HG02610 (cell line): ENCODE measurements at regions not wholly inside any gene's neighbourhood (a gene's known extent, or its start where the extent isn't known, plus 50 kb on each side); places are given as distances from the start of the nearest gene placed in this dataset.
"Not testable (repeated sequence)": the region's sequence is repeated elsewhere in the genome, so short reads cannot be mapped to it uniquely, and the experiment has no call there.

Source experiments
- ATAC-seq: cut with Tn5 transposase; IDR thresholded peaks from one replicate; pipeline ENCODE4 v1.9.1; 2021; ENCODE audit warnings: mild to moderate bottlenecking, moderate library complexity; ENCODE audit not compliant: unreplicated experiment

- no peak for ATAC-seq
These were observed 432.8 kb upstream of the SYT4 start for GRCh38 chr18:43710135-43710534.

GRCh38 chr18:43714343-43715010 lies 437.2 kb upstream of the SYT4 start:
- ATAC-seq = no peak

- ATAC-seq = no peak
These were observed 442.0 kb upstream of the SYT4 start for GRCh38 chr18:43719267-43719795.

DNA sequence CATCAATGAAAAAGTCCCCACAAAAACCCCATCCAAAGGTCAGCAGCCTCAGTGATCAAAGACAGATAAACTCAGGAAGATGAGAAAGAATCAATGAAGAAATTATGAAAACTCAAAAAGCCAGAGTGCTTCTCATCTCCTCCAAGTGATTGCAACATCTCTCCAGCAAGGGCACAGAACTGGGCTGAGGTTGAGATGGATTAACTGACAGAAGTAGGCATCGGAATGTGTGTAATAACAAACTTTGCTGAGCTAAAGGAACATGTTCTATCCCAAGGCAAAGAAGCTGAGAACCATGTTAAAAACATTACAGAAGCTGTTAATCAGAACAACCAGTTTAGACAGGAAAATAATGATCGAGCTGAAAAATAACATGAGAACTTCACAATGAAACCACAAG lies 442.8 kb upstream of the SYT4 start:
- no peak for ATAC-seq

DNA sequence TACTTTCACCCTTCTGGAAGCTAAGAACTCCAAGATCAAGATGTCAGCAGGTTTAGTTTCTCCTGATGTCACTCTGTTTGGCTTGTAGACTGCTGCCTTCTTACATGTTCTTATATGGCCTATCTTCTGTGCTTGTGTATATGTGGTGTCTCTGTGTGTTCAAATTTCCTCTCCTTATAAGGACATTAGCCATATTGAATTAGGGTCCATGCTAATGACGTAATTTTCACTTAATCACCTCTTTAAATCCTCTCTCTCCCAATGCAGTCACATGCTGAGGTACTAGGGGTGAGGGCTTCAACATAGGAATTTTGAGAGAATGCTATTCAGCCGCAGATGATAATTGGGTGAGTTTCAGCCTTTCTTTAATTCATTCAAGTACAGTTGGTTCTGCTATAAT lies 458.3 kb upstream of the SYT4 start:
- ATAC-seq = no peak

- ATAC-seq = no peak
These were observed 467.9 kb upstream of the SYT4 start for GRCh38 chr18:43744960-43745745.

DNA sequence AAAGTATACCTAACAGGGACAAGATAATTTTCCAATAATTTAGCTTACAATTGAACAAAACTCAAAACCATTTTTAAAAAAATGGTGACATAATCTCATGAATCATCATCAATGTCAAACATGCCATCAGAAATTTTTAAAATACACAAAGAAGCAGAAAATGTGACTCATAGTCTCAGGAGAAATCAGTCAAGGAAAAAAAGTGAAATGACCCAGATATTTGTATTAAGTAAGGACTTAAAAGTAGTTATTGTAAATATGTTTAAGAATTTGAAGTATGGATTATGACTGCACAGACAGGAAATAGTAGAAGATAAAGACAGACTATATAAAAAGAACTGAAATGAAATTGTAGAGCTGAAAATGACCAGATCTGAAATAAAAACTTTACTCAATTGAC lies 473.9 kb upstream of the SYT4 start:
- ATAC-seq = no peak

DNA sequence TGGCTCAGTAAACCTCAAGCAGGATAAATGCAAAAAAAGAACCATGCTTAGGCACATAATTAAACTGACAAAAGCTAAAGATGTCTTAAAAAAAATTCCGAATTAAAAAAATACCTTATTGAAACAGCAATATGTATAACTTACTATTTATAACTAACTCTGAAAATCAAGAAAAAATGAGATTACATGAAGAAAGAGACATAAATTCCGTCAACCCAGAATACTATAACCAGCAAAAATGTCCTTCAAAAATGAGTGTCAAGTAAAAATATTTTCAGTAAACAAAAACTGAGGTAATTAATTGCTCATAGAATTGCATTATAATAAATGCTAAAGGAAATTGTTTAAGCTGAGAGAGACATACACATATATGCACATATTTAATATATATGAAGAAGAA lies 474.5 kb upstream of the SYT4 start:
- ATAC-seq = no peak

GRCh38 chr18:43757273-43757672 lies 480.0 kb upstream of the SYT4 start:
- ATAC-seq = no peak

DNA sequence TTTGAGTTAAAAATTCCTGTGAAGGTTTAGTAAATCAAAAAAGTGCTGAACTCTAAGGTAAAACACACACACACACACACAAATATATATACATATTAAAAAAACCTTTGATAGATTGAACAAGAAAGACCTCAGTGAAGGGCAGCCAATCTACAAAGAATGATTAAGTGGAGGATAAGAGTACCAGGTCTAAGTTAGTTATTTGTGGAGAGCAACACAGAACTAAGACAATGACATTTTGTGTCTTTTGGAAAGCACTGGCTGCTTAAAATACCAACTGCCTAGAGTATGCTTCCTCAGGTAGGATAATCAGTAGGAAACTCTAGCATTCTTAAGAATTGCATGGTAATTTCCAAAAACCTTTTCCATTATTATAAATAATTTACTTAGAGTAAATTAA lies 481.4 kb upstream of the SYT4 start:
- no peak for ATAC-seq

DNA sequence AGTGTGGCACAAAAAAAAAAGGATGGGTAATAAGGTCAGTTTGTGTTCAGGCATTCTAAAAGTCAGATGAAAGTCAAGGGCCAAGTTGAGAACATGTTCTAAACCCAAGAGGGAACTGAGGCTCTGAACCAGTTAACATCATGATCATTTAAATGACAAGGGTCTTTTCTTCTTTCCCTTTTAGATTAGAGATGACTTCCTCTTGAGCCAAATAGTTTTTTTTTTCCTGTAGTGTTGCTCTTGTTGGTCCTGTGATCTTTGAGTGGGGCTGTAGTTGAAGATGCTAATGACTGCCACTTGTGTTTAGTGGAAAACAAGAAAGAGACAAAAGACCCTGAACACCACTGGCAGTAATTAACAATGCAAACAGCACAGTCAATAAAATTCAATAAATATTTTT lies 482.7 kb upstream of the SYT4 start:
- ATAC-seq = no peak

DNA sequence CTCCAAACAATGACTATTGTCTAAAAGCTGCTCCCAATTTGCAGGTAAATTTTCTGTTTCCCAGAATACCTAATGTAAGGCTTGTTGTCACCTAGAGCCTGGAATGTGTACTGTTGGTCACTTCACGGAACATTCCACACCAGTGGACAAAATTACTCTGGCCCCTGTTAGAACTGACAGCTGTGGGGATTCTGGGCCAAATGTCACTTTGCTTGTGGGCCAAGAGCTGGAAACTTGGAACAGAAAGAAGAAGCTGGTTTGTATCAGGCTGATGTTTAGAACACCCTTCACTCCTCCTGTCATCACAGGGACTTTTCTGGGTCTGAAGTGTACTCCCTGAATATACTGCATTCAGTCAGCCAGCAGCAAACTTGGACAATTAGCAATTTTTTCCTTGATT lies 495.6 kb upstream of the SYT4 start:
- ATAC-seq = no peak

- ATAC-seq = no peak
These were observed 497.2 kb upstream of the SYT4 start for GRCh38 chr18:43774497-43774896.

- no peak for ATAC-seq
These were observed 498.3 kb upstream of the SYT4 start for GRCh38 chr18:43775591-43775990.

DNA sequence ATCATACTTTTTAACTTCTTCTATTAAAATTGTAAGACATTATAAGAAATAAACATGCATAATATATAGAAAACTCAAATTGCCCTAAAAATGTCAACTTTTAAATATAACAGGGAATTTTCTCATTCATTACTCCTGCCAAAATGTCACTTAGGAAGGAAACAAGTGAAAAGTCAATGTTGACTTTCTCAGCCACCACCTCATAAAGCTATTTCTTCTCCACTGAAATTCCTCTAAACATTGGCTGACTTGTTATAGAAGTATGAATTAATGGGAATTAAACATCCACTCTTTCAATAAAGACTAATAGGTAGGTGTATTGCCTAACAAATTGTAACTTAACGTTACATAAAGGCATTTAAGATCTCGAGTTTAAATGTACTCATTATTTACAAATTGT lies 499.7 kb upstream of the SYT4 start:
- no peak for ATAC-seq

GRCh38 chr18:43777636-43778304 lies 500.5 kb upstream of the SYT4 start:
- no peak for ATAC-seq

- no peak for ATAC-seq
These were observed 503.6 kb upstream of the SYT4 start for GRCh38 chr18:43780782-43781340.

DNA sequence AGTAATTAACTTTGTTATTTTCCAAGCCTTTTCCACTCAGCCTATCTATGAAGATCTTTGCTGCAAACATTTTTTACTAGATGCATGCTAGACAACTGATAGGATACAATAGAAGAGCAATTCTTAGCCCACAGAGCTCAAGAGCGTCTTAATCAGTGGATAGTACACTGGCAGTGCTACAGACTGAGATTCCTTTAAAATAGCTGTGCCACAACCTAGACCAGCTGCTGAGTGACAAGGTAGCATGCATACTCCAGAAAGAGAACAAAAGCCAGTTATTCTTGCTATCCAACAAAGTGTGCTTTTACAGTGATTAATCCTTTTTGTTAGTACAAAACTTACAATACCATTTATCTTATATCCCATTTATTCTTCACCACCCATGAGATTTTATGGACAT lies 507.9 kb upstream of the SYT4 start:
- no peak for ATAC-seq

DNA sequence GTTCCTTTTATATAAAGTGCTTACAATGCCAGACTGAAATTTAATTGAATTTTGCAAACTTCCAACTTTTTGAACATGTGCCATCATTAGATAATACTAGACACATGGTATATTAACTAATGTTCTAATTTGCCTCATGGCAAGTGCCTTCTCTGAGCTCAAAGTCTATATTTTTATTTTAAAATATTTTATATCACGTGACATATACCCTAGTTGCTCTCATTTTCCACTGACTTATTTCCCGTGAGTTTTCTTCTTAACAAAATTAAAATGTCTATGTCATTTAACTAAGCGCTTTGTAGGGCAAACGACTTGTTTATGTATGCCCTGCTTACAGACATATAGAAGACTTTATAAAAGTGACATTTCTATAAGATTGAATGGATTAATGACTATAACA lies 509.6 kb upstream of the SYT4 start:
- no peak for ATAC-seq

DNA sequence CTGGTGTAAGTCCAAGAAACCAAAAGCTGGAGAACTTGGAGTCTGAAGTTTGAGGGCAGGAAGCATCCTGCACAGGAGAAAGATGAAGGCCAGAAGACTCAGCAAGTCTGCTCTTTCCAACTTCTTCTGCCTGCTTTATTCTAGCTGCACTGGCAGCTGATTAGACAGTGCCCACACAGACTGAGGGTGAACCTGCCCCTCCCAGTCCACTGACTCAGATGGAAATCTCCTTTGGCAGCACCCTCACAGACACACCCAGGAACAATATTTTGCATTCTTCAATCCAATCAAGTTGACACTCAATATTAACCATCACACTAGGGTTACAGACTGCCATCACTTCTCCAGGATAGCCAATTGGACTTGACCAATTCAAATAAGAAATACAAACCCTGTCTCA lies 510.4 kb upstream of the SYT4 start:
- ATAC-seq = not testable (repeated sequence)

- no peak for ATAC-seq
These were observed 512.1 kb upstream of the SYT4 start for GRCh38 chr18:43789234-43790000.
